HG03432 (cell line): ENCODE measurements at regions not wholly inside any gene's neighbourhood (a gene's known extent, or its start where the extent isn't known, plus 50 kb on each side); places are given as distances from the start of the nearest gene placed in this dataset.

Experiments used
- ATAC-seq: cut with Tn5 transposase; IDR thresholded peaks from one replicate; pipeline ENCODE4 v1.9.1; 2021; ENCODE audit warnings: mild to moderate bottlenecking, moderate library complexity; ENCODE audit not compliant: unreplicated experiment

DNA sequence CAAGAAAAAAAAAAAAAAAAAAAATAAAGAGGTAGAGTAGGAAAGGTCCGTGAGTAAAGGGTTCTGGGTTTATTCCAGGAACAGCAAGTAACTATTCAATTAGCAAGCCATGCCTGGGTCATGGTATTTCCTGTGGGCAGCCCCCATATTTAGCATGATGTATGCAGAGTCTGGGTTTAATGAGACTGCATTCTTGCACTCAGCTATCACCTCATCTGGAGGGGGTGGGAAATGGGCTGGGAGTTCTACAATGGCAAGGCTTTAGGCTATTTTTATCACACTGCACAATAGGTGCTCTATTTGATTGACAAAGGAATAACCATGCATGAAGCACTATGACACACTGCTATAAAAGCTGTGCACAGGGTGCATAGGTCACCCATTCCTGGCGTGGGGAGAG, 104.0 kb upstream of the CCL2 start:
- no peak for ATAC-seq

DNA sequence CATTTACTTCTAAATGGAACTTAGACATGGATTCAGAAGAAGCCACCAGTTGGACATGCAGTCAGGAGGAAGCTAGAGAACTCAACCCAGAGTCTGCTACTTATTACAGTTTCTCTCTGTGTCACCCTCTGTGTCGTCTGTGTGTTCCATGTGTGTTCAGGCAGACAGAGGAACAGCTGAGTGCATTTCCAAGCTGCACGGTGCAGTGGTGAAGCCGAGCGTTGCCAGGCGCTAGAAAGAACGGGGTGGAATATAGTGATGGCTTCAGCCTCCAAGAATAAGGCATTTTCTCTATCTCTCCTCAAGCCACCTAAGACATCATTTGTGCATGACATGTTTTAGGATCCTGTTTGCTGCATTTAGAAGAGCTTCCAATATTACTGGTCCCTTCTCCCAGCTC, 101.1 kb upstream of the CCL2 start:
- no peak for ATAC-seq

DNA sequence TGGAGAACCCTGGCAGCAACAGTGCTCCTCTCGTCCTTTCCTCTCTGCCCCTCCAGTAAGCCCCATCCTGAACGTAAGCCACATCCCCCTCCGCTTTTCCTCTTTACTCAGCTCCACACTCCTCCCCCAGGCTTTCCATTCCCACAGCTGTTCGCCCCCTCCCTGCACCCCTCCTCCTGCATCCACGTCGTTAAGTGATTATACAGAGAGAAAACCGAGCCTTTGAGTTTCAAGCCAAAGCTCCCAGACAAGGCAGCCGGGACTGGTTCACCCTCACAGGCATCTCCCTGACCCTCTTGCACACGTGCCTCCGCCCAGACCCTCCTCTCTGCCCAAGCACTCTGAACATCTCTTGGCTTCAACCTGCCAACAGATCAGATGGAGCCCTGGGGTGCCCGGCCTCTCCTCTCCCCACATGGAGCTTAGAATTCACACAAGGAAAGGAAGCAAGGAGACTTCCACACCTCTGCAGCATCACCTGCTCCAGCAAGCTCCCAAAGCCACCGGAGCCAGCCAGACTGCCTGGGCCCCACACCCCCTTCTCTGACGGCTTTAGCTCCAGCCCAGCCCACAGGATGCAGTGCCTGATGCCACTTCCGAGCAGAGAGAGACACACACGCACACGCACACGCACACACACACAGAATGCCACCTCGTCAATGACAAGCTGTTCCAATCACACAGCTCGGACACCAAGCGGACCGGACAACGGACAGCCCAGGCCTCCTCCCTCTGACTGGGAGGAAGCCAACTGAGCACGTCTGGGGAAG, 99.9 kb upstream of the CCL2 start:
- ATAC-seq: no peak

DNA sequence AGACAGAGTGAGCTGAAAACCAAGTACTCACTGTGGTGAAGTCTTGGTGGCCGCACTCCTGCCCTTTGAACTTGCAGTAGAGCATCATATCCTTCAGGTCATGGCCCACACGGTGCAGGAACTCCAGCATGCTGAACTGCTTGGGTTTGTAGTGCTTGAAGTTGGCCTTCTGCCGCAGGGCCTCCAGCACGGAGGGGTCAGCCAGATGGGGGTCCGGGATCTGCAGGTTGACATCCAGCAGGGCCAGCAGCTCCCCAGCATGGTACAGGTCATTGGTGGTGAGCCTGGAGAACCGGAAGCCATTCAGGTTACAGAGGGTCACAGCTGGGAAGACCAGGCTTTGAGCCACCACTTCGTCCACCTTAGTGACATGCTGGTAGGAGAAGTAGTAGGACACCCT, 99.1 kb upstream of the CCL2 start:
- ATAC-seq: no peak

DNA sequence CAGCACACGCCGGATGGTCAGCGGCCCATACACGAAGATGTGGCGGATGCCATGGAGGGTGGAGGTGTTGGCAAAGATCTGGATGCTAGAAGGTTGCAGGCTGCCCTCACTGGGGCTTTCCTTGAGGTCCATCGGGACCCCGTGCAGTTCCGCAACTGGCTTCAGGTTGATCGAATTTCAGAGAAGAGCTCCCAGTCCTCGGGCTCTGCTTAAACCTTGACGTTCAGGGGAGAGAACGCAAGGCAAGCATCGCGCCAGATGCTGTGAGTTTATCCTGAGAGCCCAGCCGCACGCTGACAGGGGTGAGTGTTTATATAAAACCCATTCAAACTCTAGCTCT, 98.7 kb upstream of the CCL2 start:
- ATAC-seq: no peak

DNA sequence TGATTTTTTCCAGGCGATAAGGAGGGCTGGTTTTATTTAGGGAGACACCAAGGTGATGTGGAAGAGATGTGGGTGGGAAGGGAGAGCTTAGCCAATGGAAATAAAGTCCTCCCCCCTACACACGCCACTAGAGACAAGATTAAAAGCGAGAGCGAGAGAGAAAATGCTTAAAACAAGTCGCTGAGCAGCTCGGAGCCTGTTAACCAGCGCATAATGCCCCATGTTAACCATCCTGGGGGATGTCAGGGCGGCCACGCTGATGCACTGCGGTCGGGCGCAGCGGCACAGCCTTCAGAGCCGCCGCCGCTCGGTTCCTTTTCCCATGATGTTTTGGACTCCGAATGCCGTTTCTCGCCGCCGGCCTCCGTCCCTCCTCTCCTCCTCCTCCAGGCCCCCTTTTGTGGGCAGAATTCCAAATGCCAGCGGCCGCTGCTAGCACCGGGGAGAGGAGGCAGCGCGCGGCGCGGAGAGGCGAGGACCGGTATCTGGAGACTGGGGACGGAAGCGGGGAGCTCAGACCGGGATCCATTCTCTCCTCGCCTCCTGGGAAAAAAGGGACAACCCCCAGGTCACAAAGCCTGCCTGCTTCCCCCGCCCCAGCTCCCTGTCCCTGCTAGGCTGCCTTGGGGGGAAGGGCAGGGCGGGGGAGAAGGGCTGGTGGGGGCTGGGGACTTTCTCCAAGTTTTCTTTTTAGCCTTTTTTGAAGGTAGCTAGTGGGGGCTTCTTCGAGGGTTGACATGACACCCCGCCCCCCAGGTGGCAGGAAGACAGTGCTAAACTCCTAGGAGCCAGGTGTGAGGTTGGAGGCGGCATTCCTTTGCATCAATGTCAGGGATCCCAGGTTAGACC, 98.1 kb upstream of the CCL2 start:
- ATAC-seq: no peak

DNA sequence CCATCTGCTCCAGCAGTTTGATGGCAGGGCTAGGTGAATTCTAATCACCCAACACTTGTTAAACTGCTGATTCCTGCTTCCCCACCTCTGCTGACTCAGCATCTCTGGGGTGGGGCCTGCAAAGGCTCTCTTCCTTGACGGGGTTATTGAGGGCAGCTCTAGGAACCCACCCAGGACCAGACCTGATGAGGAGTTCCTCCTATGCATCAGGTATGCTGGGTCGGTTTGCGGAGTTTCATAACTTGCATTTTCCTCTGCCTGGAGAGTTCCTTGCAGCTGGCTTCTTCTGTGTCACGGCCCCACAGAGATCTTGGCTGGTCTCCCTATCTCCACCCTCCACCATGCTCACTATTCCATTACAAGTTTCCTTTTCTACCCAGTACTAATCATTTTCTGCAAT, 93.4 kb upstream of the CCL2 start:
- ATAC-seq: no peak

DNA sequence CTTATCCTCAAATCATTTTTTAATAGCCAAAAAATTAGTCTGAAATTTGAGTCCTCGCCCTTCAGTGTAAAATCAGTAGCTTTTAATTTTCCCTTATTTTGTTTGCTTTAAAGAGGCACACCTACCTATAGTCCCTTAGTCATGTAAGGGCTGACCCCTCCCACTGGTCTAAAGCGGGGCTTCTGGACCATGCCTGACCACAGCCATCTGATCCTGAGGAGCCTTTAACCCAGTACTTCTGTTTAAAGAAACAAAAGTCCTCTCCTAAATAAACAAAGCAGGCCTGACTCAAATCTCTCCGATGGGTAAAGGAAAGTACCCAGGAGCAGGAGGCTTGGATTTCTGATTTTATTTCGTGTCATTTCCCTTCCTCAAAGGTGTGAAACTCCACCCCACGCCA, 92.0 kb upstream of the CCL2 start:
- ATAC-seq: no peak

DNA sequence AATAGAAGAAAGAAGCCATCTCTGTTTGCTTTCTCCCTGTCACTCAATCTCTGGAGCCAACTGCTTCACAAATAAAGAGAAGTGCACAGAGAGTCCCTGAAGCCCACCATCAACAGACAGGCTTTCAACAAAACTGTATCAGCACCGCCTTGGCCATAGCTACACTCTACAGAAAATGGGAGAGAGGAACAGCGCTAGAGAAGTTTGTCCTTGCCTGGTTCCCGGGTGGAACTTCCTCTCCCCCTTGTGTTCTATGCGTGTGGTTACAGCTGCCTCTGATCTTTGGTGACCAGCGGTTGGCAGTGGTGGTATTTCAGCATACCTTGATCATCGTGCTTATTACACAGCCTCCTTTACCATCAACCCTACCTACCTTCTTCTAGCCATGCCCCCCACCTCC, 91.4 kb upstream of the CCL2 start:
- ATAC-seq: no peak

DNA sequence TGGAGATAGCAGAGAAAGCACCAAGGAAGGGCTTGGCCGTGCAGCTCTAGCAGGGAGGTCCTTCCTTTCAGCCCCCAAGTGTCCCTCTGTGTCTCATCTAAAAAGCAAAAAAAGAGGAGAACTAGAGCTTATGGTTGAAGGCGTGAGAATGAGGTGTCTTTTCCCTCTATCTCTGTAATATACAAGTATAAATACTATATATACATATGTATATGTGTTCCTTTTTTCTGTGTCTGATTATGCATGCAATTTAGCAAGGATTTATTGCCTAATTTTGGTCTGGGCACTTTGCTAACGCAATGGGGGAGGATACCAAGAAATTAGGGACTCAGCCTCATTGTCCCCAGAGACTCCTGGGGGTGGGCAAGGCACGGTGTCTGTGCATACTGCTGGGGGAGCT, 90.2 kb upstream of the CCL2 start:
- no peak for ATAC-seq

DNA sequence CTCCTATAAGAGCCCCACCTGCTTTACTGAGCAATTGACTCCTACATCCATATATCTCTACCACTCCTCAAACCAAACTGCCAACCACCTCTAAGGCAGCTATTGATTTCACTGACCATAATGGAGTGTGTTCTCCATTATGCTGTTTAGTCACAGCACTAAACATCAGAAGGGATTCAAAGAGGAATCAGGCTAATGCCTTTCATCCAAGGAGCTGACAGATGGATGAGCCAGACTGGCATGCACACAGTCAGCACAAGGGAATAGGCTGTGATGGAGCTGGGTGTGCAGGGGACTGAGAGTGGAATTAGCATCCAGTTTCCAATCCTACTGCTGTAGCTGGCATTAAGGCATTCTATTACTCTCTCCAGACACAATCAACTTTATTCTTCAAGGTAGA, 88.7 kb upstream of the CCL2 start:
- no peak for ATAC-seq

DNA sequence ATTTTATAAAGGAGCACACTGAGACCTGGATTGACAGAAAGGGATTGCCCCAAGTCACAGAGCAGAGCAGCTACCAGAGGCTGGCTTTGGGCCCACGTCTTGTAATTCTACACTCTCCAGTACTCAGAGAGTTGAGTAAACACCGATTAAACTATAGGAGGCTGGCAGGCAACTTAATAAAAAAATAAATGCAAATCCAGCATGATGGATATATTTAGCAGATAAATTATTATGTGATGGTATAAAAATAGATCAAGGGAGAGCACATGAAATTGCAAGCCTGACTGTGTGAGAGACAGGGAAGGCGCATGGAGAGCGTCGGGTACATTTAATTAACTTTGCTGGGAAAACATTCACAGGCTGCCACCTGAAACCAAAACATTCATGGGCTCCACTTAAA, 87.7 kb upstream of the CCL2 start:
- no peak for ATAC-seq

DNA sequence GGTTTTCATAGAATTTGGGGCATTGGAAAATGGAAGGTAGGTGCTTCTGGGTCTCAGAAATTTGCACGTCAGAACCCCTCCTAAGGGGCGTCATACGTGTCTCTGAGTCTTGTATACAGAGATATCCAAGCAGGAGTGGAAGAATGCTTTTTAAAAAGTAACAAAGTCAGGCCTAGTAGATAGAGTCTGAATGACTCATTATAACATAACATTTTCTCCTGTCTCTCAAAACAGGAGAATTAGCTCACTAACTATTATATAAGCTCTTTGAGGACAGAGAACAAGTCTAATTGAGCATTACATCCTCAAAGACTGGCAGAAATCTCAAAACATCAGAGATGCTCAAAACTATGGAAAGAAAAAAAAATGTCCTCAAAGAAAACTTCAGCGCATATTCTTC, 86.1 kb upstream of the CCL2 start:
- no peak for ATAC-seq

DNA sequence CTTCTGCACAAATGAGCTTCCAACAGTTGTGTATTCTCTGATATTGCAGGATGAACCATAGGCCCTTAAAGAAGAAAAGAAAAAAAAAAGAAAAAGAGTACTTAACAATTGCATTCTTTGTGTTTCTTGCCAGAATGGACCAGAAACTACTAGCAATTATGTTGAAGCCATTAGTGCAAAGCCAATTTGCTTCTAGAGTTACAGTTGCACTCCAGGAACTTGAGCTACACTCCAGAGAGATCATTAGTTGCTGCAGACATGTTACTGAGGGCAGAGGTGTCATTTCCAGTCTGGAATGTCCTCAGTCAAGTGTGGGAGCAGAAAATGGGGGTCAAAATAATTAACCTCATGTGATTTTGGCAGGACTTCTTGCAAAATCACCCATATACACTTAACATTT, 85.6 kb upstream of the CCL2 start:
- no peak for ATAC-seq

DNA sequence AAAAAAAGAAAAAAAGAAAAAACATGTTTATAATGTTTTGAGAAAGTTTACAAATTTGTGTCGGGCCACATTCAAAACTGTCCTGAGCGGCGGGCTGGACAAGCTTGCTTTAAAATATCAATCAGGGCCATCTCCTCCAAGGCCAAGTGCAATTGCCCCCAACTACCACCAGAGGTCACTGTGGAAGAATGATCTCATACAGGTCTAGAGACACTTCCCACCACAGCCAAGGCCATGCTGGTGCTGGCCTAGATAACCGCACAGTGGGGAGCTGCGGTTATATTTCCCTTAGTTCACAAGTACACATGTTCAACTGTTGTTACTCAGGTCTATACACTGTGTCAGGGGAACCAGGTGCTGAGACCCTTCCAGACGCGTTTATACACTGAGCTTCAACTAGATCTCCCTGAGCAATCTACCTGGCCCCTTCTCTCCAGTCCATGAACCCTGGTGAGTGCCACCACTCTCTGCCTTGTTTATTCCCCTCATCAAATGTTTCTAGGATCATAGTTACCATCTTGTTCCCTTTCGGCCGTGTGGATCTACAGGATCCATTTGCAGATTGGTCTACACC, 83.8 kb upstream of the CCL2 start:
- ATAC-seq: no peak

DNA sequence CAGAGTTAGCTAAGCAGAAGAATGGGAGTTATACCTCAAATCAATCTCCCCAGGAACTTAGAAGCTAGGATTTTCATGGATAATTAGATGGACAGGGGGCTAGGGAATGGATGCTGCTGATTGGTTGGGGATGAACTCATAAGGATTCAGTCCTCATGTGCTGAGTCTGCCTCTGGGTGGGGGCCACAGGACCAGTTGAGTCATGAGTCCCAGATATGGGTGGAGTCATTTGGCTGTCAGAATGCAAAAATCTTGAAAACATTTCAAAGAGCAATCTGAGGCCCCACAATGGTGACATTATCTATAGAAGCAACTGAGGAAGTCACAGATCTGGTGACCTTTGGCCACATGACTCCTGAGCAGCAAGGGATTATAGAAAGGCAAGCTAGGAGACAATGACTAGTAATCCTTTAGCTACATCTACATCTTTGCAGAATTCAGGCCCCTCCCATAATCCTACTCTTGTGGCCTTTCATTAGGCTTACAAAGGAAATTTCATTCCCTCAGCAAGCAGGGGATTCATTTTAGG, 82.6 kb upstream of the CCL2 start:
- ATAC-seq: no peak

DNA sequence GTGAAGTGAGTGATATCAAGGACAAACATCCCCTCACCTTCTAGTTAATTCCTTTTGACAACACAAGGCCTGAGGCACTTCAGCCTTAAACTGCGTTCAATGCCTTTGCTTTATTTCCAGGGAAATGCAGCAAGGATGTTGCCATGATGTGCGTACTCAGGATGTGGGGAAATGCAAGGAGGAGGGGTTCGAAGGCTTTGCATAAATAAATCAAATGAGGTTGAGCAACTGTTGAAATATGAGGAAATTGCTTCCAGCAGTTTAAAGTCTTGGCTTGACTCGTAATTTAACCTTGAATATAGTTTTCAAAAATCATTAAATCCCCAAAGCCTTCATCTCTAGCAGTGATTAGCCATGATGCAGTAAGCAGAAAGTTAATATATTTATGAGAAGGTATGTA, 81.8 kb upstream of the CCL2 start:
- no peak for ATAC-seq

DNA sequence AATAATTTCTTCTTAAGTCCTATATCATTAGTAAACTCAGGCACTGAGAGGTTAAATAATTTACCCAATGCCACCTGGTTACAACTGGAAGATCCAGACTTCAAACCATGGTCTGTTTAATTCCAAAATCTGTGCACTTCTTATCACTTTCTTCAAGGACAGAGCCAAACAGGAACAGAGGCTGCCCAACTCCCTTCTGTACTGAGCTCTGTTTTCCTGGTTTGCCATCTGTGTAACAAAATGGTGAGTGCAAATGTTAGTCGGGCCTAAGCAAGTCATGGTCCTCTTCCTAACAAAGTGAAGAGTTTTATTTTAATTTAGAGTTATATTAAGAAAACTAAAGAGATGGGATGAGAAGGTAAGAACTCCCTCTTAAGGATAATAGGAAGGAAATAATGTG, 80.6 kb upstream of the CCL2 start:
- ATAC-seq: no peak

DNA sequence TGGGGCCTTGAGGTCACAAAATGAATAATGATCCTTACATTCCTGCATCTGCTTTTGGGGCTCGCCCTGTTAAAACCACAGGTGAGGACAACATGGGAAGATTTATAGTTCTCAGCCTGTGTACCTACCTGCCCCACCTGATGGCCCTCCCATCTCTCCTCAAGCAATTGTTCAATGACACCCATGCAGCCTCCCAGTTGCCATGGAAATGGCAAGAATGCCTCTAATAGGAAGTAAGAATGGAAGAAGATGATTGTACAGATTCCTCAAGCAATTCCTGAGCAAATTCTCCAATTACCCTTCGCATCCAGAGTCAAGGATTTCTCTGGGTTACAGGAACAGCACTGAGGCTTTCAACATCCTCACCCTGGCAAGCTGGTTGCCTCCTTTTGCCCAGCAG, 78.6 kb upstream of the CCL2 start:
- no peak for ATAC-seq

DNA sequence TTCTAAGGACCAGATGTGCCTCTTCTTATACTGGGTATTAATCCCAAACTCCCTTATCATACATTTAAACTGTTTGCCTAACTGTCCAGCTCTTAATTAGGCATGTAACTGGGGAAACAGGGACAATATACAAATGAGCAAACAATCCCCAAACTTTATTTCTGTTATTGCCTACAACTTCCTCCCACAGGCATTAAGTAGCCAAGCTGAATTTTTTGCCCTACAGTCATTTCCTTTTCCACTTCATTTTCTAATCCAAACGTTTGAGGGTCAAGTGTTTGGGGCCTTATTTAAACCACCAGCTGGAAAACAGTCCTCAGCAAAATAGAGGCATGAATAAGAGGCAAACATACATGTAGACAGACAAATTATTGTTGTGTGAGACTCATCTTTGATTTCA, 77.4 kb upstream of the CCL2 start:
- ATAC-seq: no peak

DNA sequence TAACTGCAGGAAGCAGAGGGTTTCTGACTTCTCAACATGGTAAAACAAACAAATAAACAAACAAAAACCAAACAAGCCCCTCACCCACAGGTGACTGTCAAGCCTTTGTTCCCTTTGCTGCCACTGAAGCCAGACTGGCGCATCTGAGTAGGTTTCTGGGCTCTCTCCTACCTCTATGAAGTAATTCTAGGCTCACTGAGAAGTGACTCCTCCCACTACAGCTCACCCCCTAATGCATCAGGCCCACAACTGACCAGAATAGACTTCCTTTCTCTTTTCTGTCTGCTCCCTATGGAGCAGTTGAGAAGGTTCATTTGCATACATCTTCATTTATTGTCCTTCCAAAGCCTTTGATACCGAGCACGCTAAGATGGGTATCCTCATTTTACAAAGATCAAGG, 77.0 kb upstream of the CCL2 start:
- ATAC-seq: no peak
